ENCODE measurements at regions not wholly inside any gene's neighbourhood (a gene's known extent, or its start where the extent isn't known, plus 50 kb on each side); places are given as distances from the start of the nearest gene placed in this dataset.

GRCh38 chr7:84823530-84823929 is 363.3 kb downstream of the SEMA3D start:
- intact Hi-C loops (cut with micrococcal nuclease) = no loop called here
- no peak for DNase-seq
- no peaks in the 10 kb centered on the region for H3K27me3 ChIP-seq (ENCODE audit: control insufficient read depth in 2 of 2, insufficient read depth in 2 of 2, low read length in 2 of 2)
- Mint-ChIP-seq H3K27me3 (no peaks in the 10 kb centered on the region), H3K4me3 (no peak overlapping the region), H3K27ac (no peak overlapping the region), H3K9me3 (peaks cover 0 to 3% (median 0%) of the 10 kb centered on the region in 11 donors), H3K36me3 (no peaks in the 10 kb centered on the region), H3K4me1 (no peaks in the 10 kb centered on the region)
- H3K9me3 ChIP-seq (ENCODE audit: control insufficient read depth in 2 of 3, low read length in 3 of 3) = no peaks in the 10 kb centered on the region
- no peak overlapping the region for H3K4me3 ChIP-seq (ENCODE audit: low read length)
- CTCF ChIA-PET = no interaction called here
- no peak for ATAC-seq
- H3K36me3 ChIP-seq (ENCODE audit: control insufficient read depth in 2 of 3, insufficient read depth in 3 of 3, low read length in 3 of 3) = no peaks in the 10 kb centered on the region
- no peak overlapping the region for H3K27ac ChIP-seq (ENCODE audit: low read depth, low read length)
- H3K4me1 ChIP-seq (ENCODE audit: control insufficient read depth in 2 of 2, insufficient read depth in 2 of 2, low read length in 2 of 2) = no peaks in the 10 kb centered on the region
- POLR2A ChIA-PET = no interaction called here

- H3K27me3 ChIP-seq (ENCODE audit: control insufficient read depth in 2 of 2, insufficient read depth in 2 of 2, low read length in 2 of 2) = no peaks in the 10 kb centered on the region
- Mint-ChIP-seq H3K9me3 (peaks cover 0 to 3% (median 0%) of the 10 kb centered on the region in 11 donors), H3K36me3 (no peaks in the 10 kb centered on the region), H3K27me3 (no peaks in the 10 kb centered on the region), H3K4me3 (no peak overlapping the region), H3K4me1 (no peaks in the 10 kb centered on the region), H3K27ac (no peak overlapping the region)
- intact Hi-C loops (cut with micrococcal nuclease) = no loop called here
- ChIA-PET CTCF (no interaction called here), POLR2A (no interaction called here)
- H3K4me3 ChIP-seq (ENCODE audit: low read length) = no peak overlapping the region
- no peak overlapping the region for H3K27ac ChIP-seq (ENCODE audit: low read depth, low read length)
- ATAC-seq (no peak), DNase-seq (no peak)
- no peaks in the 10 kb centered on the region for H3K36me3 ChIP-seq (ENCODE audit: control insufficient read depth in 2 of 3, insufficient read depth in 3 of 3, low read length in 3 of 3)
- H3K9me3 ChIP-seq (ENCODE audit: control insufficient read depth in 2 of 3, low read length in 3 of 3) = no peaks in the 10 kb centered on the region
- H3K4me1 ChIP-seq (ENCODE audit: control insufficient read depth in 2 of 2, insufficient read depth in 2 of 2, low read length in 2 of 2) = no peaks in the 10 kb centered on the region
Observed at GRCh38 chr7:84822941-84823510, 363.8 kb downstream of the SEMA3D start.

GRCh38 chr7:84821671-84822534 is 365.0 kb downstream of the SEMA3D start:
- Mint-ChIP-seq H3K4me3 (no peak overlapping the region), H3K36me3 (no peaks in the 10 kb centered on the region), H3K27ac (no peak overlapping the region), H3K9me3 (peaks cover 0 to 5% (median 0%) of the 10 kb centered on the region in 11 donors), H3K27me3 (no peaks in the 10 kb centered on the region), H3K4me1 (no peaks in the 10 kb centered on the region)
- no peak for DNase-seq
- ChIA-PET POLR2A (no interaction called here), CTCF (no interaction called here)
- Histone ChIP-seq H3K36me3 (ENCODE audit: control insufficient read depth in 2 of 3, insufficient read depth in 3 of 3, low read length in 3 of 3) (no peaks in the 10 kb centered on the region), H3K4me3 (ENCODE audit: low read length) (no peak overlapping the region), H3K27me3 (ENCODE audit: control insufficient read depth in 2 of 2, insufficient read depth in 2 of 2, low read length in 2 of 2) (no peaks in the 10 kb centered on the region), H3K9me3 (ENCODE audit: control insufficient read depth in 2 of 3, low read length in 3 of 3) (no peaks in the 10 kb centered on the region), H3K4me1 (ENCODE audit: control insufficient read depth in 2 of 2, insufficient read depth in 2 of 2, low read length in 2 of 2) (no peaks in the 10 kb centered on the region), H3K27ac (ENCODE audit: low read depth, low read length) (no peak overlapping the region)
- no peak for ATAC-seq
- intact Hi-C loops (cut with micrococcal nuclease) = no loop called here

GRCh38 chr7:84820481-84820880 is 366.4 kb downstream of the SEMA3D start:
- POLR2A ChIA-PET = no interaction called here
- intact Hi-C loops (cut with micrococcal nuclease) = no loop called here
- Histone ChIP-seq H3K36me3 (ENCODE audit: control insufficient read depth in 2 of 3, insufficient read depth in 3 of 3, low read length in 3 of 3) (no peaks in the 10 kb centered on the region), H3K27me3 (ENCODE audit: control insufficient read depth in 2 of 2, insufficient read depth in 2 of 2, low read length in 2 of 2) (no peaks in the 10 kb centered on the region), H3K4me1 (ENCODE audit: control insufficient read depth in 2 of 2, insufficient read depth in 2 of 2, low read length in 2 of 2) (no peaks in the 10 kb centered on the region), H3K4me3 (ENCODE audit: low read length) (no peak overlapping the region), H3K27ac (ENCODE audit: low read depth, low read length) (no peak overlapping the region), H3K9me3 (ENCODE audit: control insufficient read depth in 2 of 3, low read length in 3 of 3) (no peaks in the 10 kb centered on the region)
- H3K36me3 Mint-ChIP-seq = no peaks in the 10 kb centered on the region
- no peaks in the 10 kb centered on the region for H3K4me1 Mint-ChIP-seq
- CTCF ChIA-PET = no interaction called here
- H3K4me3 Mint-ChIP-seq = no peak overlapping the region
- ATAC-seq = no peak
- DNase-seq = no peak
- no peak overlapping the region for H3K27ac Mint-ChIP-seq
- no peaks in the 10 kb centered on the region for H3K27me3 Mint-ChIP-seq
- peaks cover 0 to 5% (median 0%) of the 10 kb centered on the region in 11 donors for H3K9me3 Mint-ChIP-seq

- intact Hi-C loops (cut with micrococcal nuclease) = no loop called here
- H3K9me3 Mint-ChIP-seq = peaks cover 0 to 3% (median 0%) of the 10 kb centered on the region in 11 donors
- H3K27me3 ChIP-seq (ENCODE audit: control insufficient read depth in 2 of 2, insufficient read depth in 2 of 2, low read length in 2 of 2) = no peaks in the 10 kb centered on the region
- H3K4me3 Mint-ChIP-seq = no peak overlapping the region
- no peaks in the 10 kb centered on the region for H3K27me3 Mint-ChIP-seq
- no peaks in the 10 kb centered on the region for H3K4me1 Mint-ChIP-seq
- H3K27ac ChIP-seq (ENCODE audit: low read depth, low read length) = no peak overlapping the region
- ATAC-seq (no peak), DNase-seq (no peak)
- H3K27ac Mint-ChIP-seq = no peak overlapping the region
- H3K36me3 ChIP-seq (ENCODE audit: control insufficient read depth in 2 of 3, insufficient read depth in 3 of 3, low read length in 3 of 3) = no peaks in the 10 kb centered on the region
- CTCF ChIA-PET = no interaction called here
- no peaks in the 10 kb centered on the region for H3K4me1 ChIP-seq (ENCODE audit: control insufficient read depth in 2 of 2, insufficient read depth in 2 of 2, low read length in 2 of 2)
- no peak overlapping the region for H3K4me3 ChIP-seq (ENCODE audit: low read length)
- H3K9me3 ChIP-seq (ENCODE audit: control insufficient read depth in 2 of 3, low read length in 3 of 3) = no peaks in the 10 kb centered on the region
- POLR2A ChIA-PET = no interaction called here
- H3K36me3 Mint-ChIP-seq = no peaks in the 10 kb centered on the region
Observed at GRCh38 chr7:84817016-84817415, 369.8 kb downstream of the SEMA3D start.

GRCh38 chr7:84813376-84813775 is 373.5 kb downstream of the SEMA3D start:
- Mint-ChIP-seq H3K27me3 (peaks cover 0 to 4% (median 0%) of the 10 kb centered on the region in 5 donors), H3K4me3 (no peak overlapping the region), H3K9me3 (peaks cover 0 to 3% (median 0%) of the 10 kb centered on the region in 11 donors), H3K27ac (no peak overlapping the region), H3K36me3 (no peaks in the 10 kb centered on the region), H3K4me1 (no peaks in the 10 kb centered on the region)
- no peak for DNase-seq
- Histone ChIP-seq H3K27ac (ENCODE audit: low read depth, low read length) (no peak overlapping the region), H3K36me3 (ENCODE audit: control insufficient read depth in 2 of 3, insufficient read depth in 3 of 3, low read length in 3 of 3) (no peaks in the 10 kb centered on the region), H3K4me1 (ENCODE audit: control insufficient read depth in 2 of 2, insufficient read depth in 2 of 2, low read length in 2 of 2) (no peaks in the 10 kb centered on the region), H3K9me3 (ENCODE audit: control insufficient read depth in 2 of 3, low read length in 3 of 3) (no peaks in the 10 kb centered on the region), H3K4me3 (ENCODE audit: low read length) (no peak overlapping the region), H3K27me3 (ENCODE audit: control insufficient read depth in 2 of 2, insufficient read depth in 2 of 2, low read length in 2 of 2) (no peaks in the 10 kb centered on the region)
- ChIA-PET POLR2A (no interaction called here), CTCF (no interaction called here)
- intact Hi-C loops (cut with micrococcal nuclease) = no loop called here
- no peak for ATAC-seq

GRCh38 chr7:84812021-84812420 is 374.8 kb downstream of the SEMA3D start:
- Histone ChIP-seq H3K9me3 (ENCODE audit: control insufficient read depth in 2 of 3, low read length in 3 of 3) (no peaks in the 10 kb centered on the region), H3K4me3 (ENCODE audit: low read length) (no peak overlapping the region), H3K36me3 (ENCODE audit: control insufficient read depth in 2 of 3, insufficient read depth in 3 of 3, low read length in 3 of 3) (no peaks in the 10 kb centered on the region), H3K27ac (ENCODE audit: low read depth, low read length) (no peak overlapping the region), H3K27me3 (ENCODE audit: control insufficient read depth in 2 of 2, insufficient read depth in 2 of 2, low read length in 2 of 2) (no peaks in the 10 kb centered on the region), H3K4me1 (ENCODE audit: control insufficient read depth in 2 of 2, insufficient read depth in 2 of 2, low read length in 2 of 2) (no peaks in the 10 kb centered on the region)
- intact Hi-C loops (cut with micrococcal nuclease) = no loop called here
- Mint-ChIP-seq H3K4me3 (no peak overlapping the region), H3K27me3 (peaks cover 0 to 7% (median 0%) of the 10 kb centered on the region in 5 donors), H3K27ac (no peak overlapping the region), H3K4me1 (no peaks in the 10 kb centered on the region), H3K36me3 (no peaks in the 10 kb centered on the region), H3K9me3 (peaks cover 0 to 6% (median 0%) of the 10 kb centered on the region in 11 donors)
- ATAC-seq (no peak), DNase-seq (no peak)
- ChIA-PET POLR2A (no interaction called here), CTCF (no interaction called here)

Data from naive thymus-derived CD4-positive, alpha-beta T cell (primary cell).